ENCODE measurements at regions not wholly inside any gene's neighbourhood (a gene's known extent, or its start where the extent isn't known, plus 50 kb on each side); places are given as distances from the start of the nearest gene placed in this dataset.

- Histone ChIP-seq H3K23ac (ENCODE audit: low read depth, low read length) (no peak overlapping the region), H2BK5ac (ENCODE audit: low read depth, low read length, poor library complexity, severe bottlenecking) (no peak overlapping the region), H3K9me3 (ENCODE audit: control insufficient read depth, insufficient read depth, low read length) (no peaks in the 10 kb centered on the region), H2BK20ac (ENCODE audit: low read depth, low read length) (no peak overlapping the region), H2BK120ac (ENCODE audit: low read depth, low read length) (no peak overlapping the region), H3K4ac (ENCODE audit: low read depth, low read length) (no peak overlapping the region), H2AFZ (replicated peaks; ENCODE audit: low read length, poor library complexity) (peak overlapping the region; percentile 18), H2AK9ac (replicated peaks; ENCODE audit: low read depth, low read length, poor library complexity) (no peak overlapping the region), H3K4me1 (ENCODE audit: control insufficient read depth, insufficient read depth, low read length) (no peaks in the 10 kb centered on the region), H3K27me3 (ENCODE audit: control insufficient read depth, insufficient read depth, low read length) (no peaks in the 10 kb centered on the region), H3K14ac (replicated peaks; ENCODE audit: low read depth, low read length) (no peak overlapping the region), H3K4me2 (ENCODE audit: low read depth, low read length) (no peak overlapping the region), H2AK5ac (ENCODE audit: low read depth, low read length) (no peak overlapping the region), H2BK15ac (ENCODE audit: low read depth, low read length) (no peak overlapping the region), H3K79me1 (ENCODE audit: low read depth in 1 of 2, low read length in 2 of 2) (no peaks in the 10 kb centered on the region), H4K91ac (ENCODE audit: insufficient read depth, low read depth, low read length) (no peak overlapping the region), H4K8ac (ENCODE audit: low read depth in 2 of 2, low read length in 2 of 2) (no peak overlapping the region), H3K9ac (ENCODE audit: low read depth, low read length) (no peak overlapping the region), H3K4me3 (ENCODE audit: insufficient read depth, low read depth, low read length) (no peak overlapping the region), H3K36me3 (ENCODE audit: control insufficient read depth, insufficient read depth, low read length) (no peaks in the 10 kb centered on the region), H3K27ac (ENCODE audit: insufficient read depth, low read length) (no peak overlapping the region), H4K5ac (ENCODE audit: low read depth, low read length) (no peak overlapping the region), H3K9me1 (ENCODE audit: insufficient read depth, low read length) (no peaks in the 10 kb centered on the region), H3K56ac (ENCODE audit: extremely low read depth, insufficient read depth, low read length) (no peak overlapping the region), H4K20me1 (ENCODE audit: insufficient read depth, low read length) (no peaks in the 10 kb centered on the region), H3K18ac (ENCODE audit: low read depth, low read length) (no peak overlapping the region)
- POLR2A ChIA-PET (ENCODE audit: unreplicated experiment): no interaction called here
- intact Hi-C loops (cut with micrococcal nuclease) (no loop called here), dilution Hi-C loops (cut with HindIII; ENCODE audit: low sequenced_read_pairs, unreplicated experiment) (no loop called here), in situ Hi-C loops (cut with MboI; ENCODE audit: low sequenced_read_pairs) (no loop called here)
- CTCF ChIA-PET: no interaction called here
- WGBS, 2 experiments (ENCODE audit: extremely low coverage in 2 of 2, insufficient read length in 1 of 2): no CpG with 5 or more reads among the region's 3 CpGs
- TF ChIP-seq NFE2L2 (IDR thresholded peaks at IDR 0.05; ENCODE audit: low read depth, low read length) (no peak), BHLHE40 (IDR thresholded peaks at IDR 0.05; ENCODE audit: low read depth, low read length) (no peak), MAZ (IDR thresholded peaks at IDR 0.05; ENCODE audit: borderline replicate concordance, low read depth, low read length) (no peak), CHD1 (IDR thresholded peaks at IDR 0.05; ENCODE audit: low read depth, low read length) (no peak), MXI1 (IDR thresholded peaks at IDR 0.05; ENCODE audit: borderline replicate concordance, low read depth, low read length) (no peak), USF2 (IDR thresholded peaks at IDR 0.05; ENCODE audit: low read depth, low read length) (no peak), POLR2A (IDR thresholded peaks at IDR 0.05; ENCODE audit: low read depth, low read length) (no peak), MAFK (IDR thresholded peaks at IDR 0.05; ENCODE audit: low read depth, low read length) (no peak), RCOR1 (IDR thresholded peaks at IDR 0.05; ENCODE audit: insufficient replicate concordance, low read length) (no peak), RFX5 (IDR thresholded peaks at IDR 0.05; ENCODE audit: low read depth, low read length) (no peak), SMC3 (IDR thresholded peaks at IDR 0.05; ENCODE audit: low read depth, low read length) (no peak), RAD21 (IDR thresholded peaks at IDR 0.05; ENCODE audit: low read length) (no peak), CEBPB (IDR thresholded peaks at IDR 0.05; ENCODE audit: low read depth, low read length) (no peak), FOS (IDR thresholded peaks at IDR 0.05; ENCODE audit: low read depth, low read length) (no peak), CTCF (conservative IDR thresholded peaks at IDR 0.05; ENCODE audit: low read depth, low read length) (no peak)
- BruUV-seq (replicated peaks): no TSS peak
- ATAC-seq (ENCODE audit: low read depth): no peak
- no peak for DNase-seq
Observed at GRCh38 chr5:121246971-121247370, 604.7 kb upstream of the FTMT start.

Data from IMR-90 (cell line).